GDM1 (cell line): ENCODE measurements at regions not wholly inside any gene's neighbourhood (a gene's known extent, or its start where the extent isn't known, plus 50 kb on each side); places are given as distances from the start of the nearest gene placed in this dataset.

Experiments
- DNase-seq: peaks from one replicate; lab custom pipeline; 2025; lab: John Stamatoyannopoulos, UW

DNA sequence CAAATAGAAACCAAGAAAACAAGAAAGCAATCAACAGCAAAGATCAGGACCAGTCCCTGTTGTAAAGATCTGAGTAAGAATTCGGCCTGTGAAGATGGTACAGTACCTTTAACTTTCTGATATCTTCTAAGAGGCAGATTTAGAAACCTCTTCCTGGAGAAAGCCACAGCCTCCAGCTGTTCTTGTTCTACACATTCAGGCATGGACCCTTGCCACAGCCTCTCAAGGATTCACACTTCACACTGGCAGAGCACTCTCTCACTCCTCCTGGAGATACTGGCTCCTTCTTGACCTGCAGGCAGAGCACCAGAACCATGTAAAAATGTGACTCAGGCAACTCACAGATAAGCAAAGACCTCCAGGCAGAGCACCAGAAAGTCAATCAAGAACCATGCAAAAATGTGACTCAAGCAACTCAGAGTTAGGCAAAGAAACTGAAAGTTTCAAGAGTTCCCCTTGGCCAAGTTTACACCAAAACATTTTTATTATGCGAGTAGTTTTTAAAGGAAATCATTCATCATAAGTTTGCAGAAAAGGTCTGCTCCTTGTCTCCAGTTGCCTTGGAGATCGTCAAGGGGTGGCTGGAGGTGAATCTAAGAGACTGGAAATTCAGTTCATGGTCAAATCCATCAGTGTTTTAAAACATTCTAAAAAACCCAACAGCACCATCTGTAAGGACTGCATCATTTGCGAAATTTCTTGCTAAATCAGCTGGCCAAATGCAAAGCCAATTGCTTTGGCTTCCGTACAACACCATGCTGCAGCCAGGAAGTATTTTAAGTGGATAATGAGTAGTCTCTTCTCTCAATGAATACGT, 119.3 kb upstream of the MDM1 start:
- DNase-seq, result peak; percentile 28

GRCh38 chr12:68452078-68452715, 120.0 kb upstream of the MDM1 start:
- DNase-seq, result no peak

- DNase-seq, result no peak
These were observed 121.1 kb upstream of the MDM1 start for GRCh38 chr12:68453278-68453677.

GRCh38 chr12:68453876-68454275, 121.7 kb upstream of the MDM1 start:
- DNase-seq, result no peak

- no peak for DNase-seq
These were observed 122.7 kb upstream of the MDM1 start for GRCh38 chr12:68454892-68455291.

- no peak for DNase-seq
These were observed 123.7 kb upstream of the MDM1 start for GRCh38 chr12:68455691-68456345.

GRCh38 chr12:68458866-68459265, 126.7 kb upstream of the MDM1 start:
- no peak for DNase-seq

- DNase-seq, result no peak
These were observed 128.1 kb upstream of the MDM1 start for GRCh38 chr12:68460236-68460635.

DNA sequence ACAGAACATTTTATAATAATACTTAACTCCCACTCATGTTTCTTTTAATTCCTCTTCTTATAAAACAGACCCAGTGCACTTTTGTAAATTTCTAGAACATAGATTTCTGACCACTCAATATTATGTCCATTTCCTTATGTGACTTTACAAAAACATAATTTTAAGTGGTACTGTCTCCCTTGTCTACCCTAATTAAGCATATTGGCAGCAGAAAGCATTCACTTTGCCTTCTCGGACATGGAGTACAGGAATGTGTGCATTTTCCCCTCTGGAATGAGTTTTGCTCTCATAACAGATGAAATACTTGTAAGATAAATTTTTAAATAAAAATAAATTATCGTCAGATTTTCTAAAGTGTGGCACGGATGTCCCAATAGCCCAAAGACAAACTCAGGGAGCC, 129.5 kb upstream of the MDM1 start:
- no peak for DNase-seq

- DNase-seq, result no peak
These were observed 130.6 kb upstream of the MDM1 start for GRCh38 chr12:68462803-68463202.

- DNase-seq, result no peak
These were observed 133.1 kb upstream of the MDM1 start for GRCh38 chr12:68465227-68465626.

DNA sequence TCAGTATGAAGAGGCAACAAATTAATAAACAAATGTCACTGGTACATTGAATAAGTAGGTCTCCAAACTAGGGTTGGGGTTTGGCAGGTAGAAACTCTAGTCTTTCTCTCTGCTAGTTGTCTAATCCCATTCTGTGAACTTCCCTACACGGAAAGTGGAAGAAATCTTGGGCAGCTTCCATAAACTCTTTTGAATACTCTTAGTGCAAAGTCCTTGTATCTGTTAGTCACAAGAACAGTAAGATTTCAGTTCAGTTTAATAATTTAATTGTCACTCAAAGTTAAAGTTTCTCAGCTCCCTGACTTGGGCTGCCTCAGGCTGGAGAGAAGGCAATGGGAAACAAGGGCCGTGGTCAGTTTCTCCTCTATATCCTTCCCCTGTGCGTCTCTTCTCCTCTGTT, 135.4 kb upstream of the MDM1 start:
- no peak for DNase-seq

- no peak for DNase-seq
These were observed 135.9 kb upstream of the MDM1 start for GRCh38 chr12:68468036-68468435.

GRCh38 chr12:68469113-68469512, 137.0 kb upstream of the MDM1 start:
- DNase-seq, result no peak

DNA sequence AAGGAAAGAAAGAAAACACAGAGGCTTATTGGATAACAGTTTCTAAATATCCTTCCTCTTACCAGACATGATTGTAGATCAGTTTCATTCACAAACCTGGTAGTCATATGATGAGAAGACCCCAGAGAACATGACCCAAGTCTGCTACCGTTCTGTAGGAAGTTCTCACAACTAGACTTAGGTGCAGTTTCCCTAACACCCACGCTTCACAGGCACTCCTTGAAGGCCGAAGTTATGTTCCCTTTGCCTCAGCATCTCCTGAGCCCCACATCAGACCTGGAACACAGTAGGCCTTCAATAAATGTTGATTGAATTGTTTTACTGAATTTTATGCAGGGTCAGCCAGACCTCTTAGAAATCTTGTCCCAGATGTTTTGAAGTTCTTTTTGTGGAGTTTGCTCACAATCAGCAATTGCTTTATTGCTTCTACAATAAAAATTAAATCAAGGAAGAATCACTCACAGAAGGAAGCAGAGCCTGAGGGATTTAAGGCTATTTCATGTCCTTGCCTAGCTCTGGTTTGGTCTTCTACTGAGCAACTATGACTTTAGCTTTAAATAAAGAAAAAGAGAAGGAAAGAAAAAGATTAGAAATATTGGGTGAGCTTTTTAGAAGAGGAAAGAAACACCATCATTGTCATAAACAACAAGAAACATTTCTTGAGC, 138.6 kb upstream of the MDM1 start:
- no peak for DNase-seq

GRCh38 chr12:68474467-68475204, 136.1 kb upstream of the RAP1B start:
- no peak for DNase-seq

DNA sequence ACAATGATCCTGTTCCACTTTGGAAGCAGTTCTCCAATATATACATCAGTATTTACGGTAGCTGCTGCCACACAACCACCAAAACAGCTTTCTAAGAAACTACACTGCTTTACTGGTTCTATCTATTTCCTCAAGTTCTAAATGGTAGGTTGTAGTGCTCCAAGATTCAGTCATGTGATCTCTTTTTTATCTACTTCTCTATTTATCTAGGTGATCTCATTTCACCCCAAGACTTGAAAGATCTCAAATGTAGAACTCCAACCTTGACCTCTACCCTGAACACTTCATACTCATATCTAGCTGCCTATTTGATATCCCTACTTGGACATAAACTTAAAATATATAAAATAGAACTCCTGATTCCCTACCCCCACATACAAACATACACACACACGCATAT, 133.9 kb upstream of the RAP1B start:
- no peak for DNase-seq

- no peak for DNase-seq
These were observed 133.4 kb upstream of the RAP1B start for GRCh38 chr12:68477261-68477772.

DNA sequence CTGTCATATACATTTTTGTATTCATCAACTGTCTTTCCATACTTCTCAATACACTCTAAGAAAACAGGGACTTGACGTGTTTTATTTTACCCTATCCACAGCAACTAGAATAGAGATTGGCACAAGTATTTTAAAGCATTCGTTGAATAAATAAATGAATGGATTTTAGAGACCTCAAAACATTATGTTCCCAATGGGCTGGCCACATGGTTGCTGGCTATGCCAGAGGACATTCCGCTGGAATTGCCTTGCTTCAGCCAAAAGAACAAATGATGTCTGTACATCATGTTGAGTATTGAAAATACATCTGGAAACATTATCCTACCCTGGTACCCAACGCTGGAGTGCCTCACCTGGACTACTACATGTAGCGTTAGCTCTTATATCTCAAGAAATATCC, 132.8 kb upstream of the RAP1B start:
- DNase-seq, result no peak

DNA sequence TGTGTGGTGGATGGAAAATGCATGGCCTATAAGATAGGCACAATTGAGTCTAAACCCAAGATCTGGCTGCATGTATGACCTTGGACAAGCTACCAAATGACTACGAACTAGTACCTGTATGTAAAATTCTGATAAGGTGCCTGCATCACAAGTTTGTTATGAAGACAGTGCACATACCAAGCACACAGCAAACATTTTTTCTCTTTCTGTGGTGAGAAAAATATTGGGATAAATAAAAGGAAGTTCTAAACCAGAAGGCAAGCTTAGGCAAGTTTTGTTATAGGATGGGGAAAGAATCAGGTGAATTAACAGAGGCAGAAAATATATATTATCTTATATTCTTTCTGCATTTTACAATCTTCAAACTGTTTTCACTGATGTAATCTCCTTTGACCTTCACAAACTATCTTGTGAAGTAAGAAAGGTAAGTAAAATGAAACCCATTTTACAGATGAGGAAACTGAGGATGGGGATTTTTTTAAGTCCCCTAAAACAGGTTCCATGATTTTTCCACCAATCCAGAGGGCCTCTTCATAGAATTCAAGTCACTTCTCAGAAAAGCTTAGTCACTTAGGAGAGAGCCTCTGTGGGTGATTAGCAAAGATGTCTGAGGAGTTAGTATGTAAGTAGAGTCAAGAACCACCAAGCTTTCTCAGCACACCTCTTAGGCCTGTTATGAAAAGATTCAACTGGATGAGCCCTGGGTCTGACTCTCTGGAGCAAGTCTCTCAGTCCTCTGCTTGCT, 132.0 kb upstream of the RAP1B start:
- DNase-seq, result no peak
